ENCODE measurements at regions not wholly inside any gene's neighbourhood (a gene's known extent, or its start where the extent isn't known, plus 50 kb on each side); places are given as distances from the start of the nearest gene placed in this dataset.

GRCh38 chrX:118179161-118179560 is 62.6 kb upstream of the KLHL13 start:
- intact Hi-C loops (cut with DNase I; ENCODE audit: low total_unique reads), result no loop called here
- Histone ChIP-seq H3K27me3 (no peaks in the 10 kb centered on the region), H3K27ac (no peak overlapping the region), H3K9me3 (no peaks in the 10 kb centered on the region), H3K36me3 (no peaks in the 10 kb centered on the region), H3K4me1 (no peaks in the 10 kb centered on the region), H3K4me3 (no peak overlapping the region)
- no peak for DNase-seq (ENCODE audit: low spot score in 2 of 2)
- TF ChIP-seq POLR2A (IDR thresholded peaks at IDR 0.05) (no peak), CTCF (IDR thresholded peaks at IDR 0.05) (no peak), POLR2AphosphoS5 (IDR thresholded peaks at IDR 0.05) (no peak)

GRCh38 chrX:118179718-118180117 is 63.1 kb upstream of the KLHL13 start:
- TF ChIP-seq POLR2A (IDR thresholded peaks at IDR 0.05) (no peak), POLR2AphosphoS5 (IDR thresholded peaks at IDR 0.05) (no peak), CTCF (IDR thresholded peaks at IDR 0.05) (no peak)
- intact Hi-C loops (cut with DNase I; ENCODE audit: low total_unique reads), result no loop called here

GRCh38 chrX:118181030-118181429 is 64.4 kb upstream of the KLHL13 start:
- no peaks in the 10 kb centered on the region for H3K27me3 ChIP-seq
- intact Hi-C loops (cut with DNase I; ENCODE audit: low total_unique reads), result no loop called here
- no peak overlapping the region for H3K27ac ChIP-seq
- no peaks in the 10 kb centered on the region for H3K36me3 ChIP-seq
- no peaks in the 10 kb centered on the region for H3K4me1 ChIP-seq
- H3K9me3 ChIP-seq, result no peaks in the 10 kb centered on the region
- TF ChIP-seq CTCF (IDR thresholded peaks at IDR 0.05) (no peak), POLR2AphosphoS5 (IDR thresholded peaks at IDR 0.05) (no peak), POLR2A (IDR thresholded peaks at IDR 0.05) (no peak)
- no peak for DNase-seq (ENCODE audit: low spot score in 2 of 2)
- H3K4me3 ChIP-seq, result no peak overlapping the region

More at GRCh38 chrX:118179718-118180117, 63.1 kb upstream of the KLHL13 start:
- no peak overlapping the region for H3K27ac ChIP-seq
- no peaks in the 10 kb centered on the region for H3K27me3 ChIP-seq
- no peaks in the 10 kb centered on the region for H3K4me1 ChIP-seq
- DNase-seq (ENCODE audit: low spot score in 2 of 2), result no peak
- H3K36me3 ChIP-seq, result no peaks in the 10 kb centered on the region
- H3K4me3 ChIP-seq, result no peak overlapping the region
- no peaks in the 10 kb centered on the region for H3K9me3 ChIP-seq

GRCh38 chrX:118182025-118182424 is 65.4 kb upstream of the KLHL13 start:
- TF ChIP-seq POLR2AphosphoS5 (IDR thresholded peaks at IDR 0.05), result no peak
- no peak for TF ChIP-seq POLR2A (IDR thresholded peaks at IDR 0.05)
- no peak for TF ChIP-seq CTCF (IDR thresholded peaks at IDR 0.05)
- no peaks in the 10 kb centered on the region for H3K27me3 ChIP-seq
- H3K9me3 ChIP-seq, result no peaks in the 10 kb centered on the region
- no peaks in the 10 kb centered on the region for H3K4me1 ChIP-seq
- no peak for DNase-seq (ENCODE audit: low spot score in 2 of 2)
- intact Hi-C loops (cut with DNase I; ENCODE audit: low total_unique reads), result no loop called here
- H3K27ac ChIP-seq, result no peak overlapping the region
- no peak overlapping the region for H3K4me3 ChIP-seq
- H3K36me3 ChIP-seq, result no peaks in the 10 kb centered on the region

- intact Hi-C loops (cut with DNase I; ENCODE audit: low total_unique reads), result no loop called here
- H3K36me3 ChIP-seq, result no peaks in the 10 kb centered on the region
- no peaks in the 10 kb centered on the region for H3K27me3 ChIP-seq
- H3K9me3 ChIP-seq, result no peaks in the 10 kb centered on the region
- H3K27ac ChIP-seq, result no peak overlapping the region
- H3K4me1 ChIP-seq, result no peaks in the 10 kb centered on the region
- TF ChIP-seq POLR2A (IDR thresholded peaks at IDR 0.05) (no peak), POLR2AphosphoS5 (IDR thresholded peaks at IDR 0.05) (no peak), CTCF (IDR thresholded peaks at IDR 0.05) (no peak)
- no peak for DNase-seq (ENCODE audit: low spot score in 2 of 2)
- no peak overlapping the region for H3K4me3 ChIP-seq
Observed at GRCh38 chrX:118182681-118183080, 66.1 kb upstream of the KLHL13 start.
